Iris pigment epithelial cell (primary cell): ENCODE measurements at regions not wholly inside any gene's neighbourhood (a gene's known extent, or its start where the extent isn't known, plus 50 kb on each side); places are given as distances from the start of the nearest gene placed in this dataset.
"Not testable (repeated sequence)": the region's sequence is repeated elsewhere in the genome, so short reads cannot be mapped to it uniquely, and the experiment has no call there.

ENCODE experiments used
- DNase-seq: peaks from one replicate; pipeline ENCODE4 v3.0.0-alpha.2; 2011; ENCODE audit warnings: low read depth

DNA sequence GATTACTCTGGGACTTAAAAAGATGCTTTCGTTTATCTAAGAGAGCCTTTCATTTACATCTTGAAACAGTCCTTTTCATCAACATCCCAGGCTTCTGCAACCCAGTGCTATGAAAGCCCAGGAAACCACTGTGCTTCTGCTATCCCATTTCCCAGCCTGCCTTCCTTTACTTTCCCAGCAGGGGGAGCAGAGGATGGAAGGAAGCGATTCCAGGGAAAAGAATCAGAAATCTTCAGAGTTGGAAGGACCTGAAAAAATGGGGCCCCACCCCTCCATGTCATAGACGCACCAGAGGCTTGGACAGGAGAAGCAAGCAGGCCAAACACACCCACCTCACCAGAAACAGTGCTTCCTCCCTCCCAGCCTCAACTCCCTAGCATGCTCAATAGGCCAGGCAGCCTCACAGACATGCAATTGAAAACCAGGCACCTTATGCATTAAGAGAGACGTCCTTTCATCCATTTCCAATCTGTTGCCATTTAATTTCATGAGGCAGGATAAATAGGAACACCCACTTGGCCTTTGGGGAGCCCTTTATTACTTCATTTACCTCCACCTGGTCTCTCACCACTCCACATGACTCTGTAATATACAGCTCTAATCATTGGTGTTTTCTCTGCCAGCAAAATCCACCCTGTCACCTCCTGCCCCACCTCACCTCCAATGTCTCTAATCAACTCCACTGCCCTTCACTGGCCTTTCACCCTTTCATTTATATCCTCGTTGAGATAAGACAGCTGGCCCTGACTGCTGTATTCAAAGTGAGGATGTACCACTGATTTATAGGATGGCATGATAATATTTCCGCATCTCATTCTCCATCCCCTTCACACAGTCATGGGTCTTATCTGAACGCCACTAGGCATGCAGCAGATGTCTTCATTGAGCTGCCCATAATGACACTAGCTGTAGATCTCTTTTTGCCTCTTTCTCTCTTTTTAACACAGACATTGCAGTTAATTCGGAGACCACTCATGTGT is 583.9 kb downstream of the NTRK3 start:
- DNase-seq, result peak; percentile 15

DNA sequence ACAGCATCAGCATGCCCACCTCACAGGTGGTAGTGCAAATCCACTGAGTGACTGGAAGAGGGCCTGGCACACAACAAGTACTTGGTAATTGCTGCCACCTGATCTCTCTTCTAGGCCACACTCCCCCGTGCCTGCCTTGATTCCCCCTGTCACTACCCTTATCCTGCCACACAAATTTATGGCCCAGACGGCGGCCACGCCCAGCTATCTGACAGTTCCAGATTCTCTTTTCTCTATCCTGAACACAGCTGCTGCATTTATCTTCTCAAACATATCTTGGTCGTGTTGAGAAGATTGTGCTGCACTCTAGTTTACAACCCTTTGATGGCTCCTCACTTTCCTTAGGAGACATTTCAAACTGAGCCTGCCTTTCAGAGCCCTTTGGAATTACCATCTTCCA is 585.2 kb downstream of the NTRK3 start:
- DNase-seq, result no peak

- DNase-seq, result no peak
Observed at GRCh38 chr15:87669846-87670245, 586.7 kb downstream of the NTRK3 start.

GRCh38 chr15:87668768-87669564 is 587.6 kb downstream of the NTRK3 start:
- peak; percentile 4 for DNase-seq

- DNase-seq, result no peak
Observed at GRCh38 chr15:87667643-87668042, 588.9 kb downstream of the NTRK3 start.

DNA sequence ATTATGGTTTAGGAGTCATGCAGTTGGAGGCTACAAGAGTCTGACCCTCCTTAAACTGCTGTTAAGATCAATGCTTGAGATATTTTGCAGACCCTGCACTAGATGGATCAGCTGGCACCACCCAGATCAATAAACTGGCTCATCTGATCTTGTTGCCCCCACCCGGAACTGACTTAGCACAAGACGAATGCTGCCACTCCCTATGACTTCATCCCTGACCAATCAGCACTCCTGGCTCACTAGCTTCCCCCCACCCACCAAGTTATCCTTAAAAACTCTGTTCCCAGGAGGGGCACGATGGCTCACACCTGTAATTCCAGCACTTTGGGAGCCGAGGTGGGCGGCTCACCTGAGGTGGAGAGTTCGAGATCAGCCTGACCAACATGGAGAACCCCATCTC is 594.0 kb downstream of the NTRK3 start:
- no peak for DNase-seq

DNA sequence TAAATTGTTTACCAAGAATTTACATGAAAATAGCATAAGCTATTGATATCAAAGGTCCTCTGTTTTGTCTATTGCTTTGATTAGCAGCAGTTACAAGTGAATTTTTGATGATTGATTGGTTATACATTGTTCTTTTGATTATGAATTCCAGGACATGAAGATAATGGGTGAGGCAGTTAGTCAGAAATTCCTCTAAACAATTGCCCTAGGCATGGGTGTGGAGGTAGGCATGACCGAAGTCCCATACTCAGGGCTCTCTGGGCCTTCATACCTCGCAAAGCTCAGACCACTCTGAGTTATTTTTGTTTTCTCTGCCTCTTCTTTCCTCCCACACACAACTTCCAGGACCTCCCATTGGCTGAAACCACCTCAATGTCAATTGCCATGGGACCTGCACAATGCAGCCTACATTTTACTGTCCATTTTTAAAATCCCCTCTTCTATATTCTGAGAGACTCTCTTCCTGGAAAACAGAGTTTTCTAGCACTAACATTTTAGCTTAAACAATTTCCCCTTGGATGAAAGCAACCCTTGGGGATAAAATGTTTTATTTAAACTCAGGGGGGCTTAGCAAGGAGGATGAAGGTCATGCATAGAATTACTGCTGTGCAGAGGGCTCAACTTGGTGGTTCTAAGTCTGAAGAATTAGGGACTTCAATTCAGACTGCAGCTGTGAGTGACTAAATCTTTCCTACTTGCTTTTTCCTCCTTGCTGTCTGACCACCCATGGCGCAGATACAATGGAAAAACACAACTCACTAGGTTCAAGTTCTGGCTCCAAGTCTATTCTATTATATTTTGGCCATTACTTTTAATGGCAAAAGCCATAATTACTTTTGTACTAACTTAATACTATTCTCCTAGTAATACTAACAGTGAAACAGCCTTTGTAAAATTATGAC is 594.8 kb downstream of the NTRK3 start:
- DNase-seq, result no peak

DNA sequence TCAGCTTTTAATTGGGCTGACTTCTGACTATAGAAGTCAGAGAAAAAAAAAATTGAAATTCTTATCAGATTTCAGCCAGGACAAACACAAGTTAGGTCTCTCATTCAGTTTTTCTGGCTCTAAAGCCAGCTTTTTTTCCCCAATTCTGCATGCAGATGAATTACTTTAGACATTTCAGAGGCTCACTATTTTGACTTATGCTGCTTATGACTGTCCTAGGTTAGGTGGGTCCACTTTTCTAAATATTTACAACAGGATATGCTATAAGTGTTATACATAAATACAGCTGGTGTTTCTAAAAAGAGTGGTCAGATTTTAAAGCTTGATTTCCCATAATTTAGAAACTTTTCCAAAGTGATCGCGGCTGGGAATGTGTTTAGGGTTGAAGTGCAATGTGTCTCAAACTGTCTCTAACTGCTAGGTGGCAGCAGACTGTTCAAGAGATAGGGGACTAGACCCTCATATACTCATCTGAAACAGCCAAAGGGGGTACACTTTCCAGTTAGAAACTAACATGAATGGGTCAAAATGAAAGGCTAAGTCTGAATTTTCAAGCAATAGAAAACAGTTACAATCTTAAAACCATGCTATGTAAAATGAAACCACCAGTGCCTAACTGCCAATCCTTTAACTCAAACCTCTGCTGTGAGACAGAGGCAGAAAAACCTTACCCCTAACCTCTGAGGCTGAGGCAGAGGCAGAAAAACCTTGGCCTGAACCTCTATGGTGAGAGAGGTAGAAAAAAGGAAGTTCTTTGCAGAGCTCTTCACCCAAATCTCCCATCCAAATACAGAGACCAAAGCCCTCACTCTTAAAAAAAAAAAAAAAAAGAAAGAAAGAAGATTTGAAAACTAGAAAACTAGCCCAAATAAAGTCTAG is 596.0 kb downstream of the NTRK3 start:
- DNase-seq, result no peak

DNA sequence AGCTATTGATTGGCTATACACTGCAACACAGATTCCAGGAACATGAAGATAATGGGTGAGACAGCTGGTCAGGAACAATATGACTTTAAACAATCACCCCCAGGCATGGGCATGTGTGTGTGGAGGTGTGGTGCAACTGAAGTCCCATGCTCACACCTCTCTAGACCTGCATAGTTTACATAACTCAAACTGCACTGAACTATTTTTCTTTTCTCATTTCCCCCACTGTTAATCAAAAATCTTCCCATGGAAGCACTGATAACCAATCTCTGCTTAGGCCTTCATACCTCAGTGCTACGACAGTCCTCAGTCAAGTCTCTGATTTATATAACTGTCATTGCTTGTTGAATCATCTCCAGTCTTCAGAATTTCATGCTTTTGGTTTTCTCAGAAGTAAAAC is 600.2 kb downstream of the NTRK3 start:
- DNase-seq, result no peak

DNA sequence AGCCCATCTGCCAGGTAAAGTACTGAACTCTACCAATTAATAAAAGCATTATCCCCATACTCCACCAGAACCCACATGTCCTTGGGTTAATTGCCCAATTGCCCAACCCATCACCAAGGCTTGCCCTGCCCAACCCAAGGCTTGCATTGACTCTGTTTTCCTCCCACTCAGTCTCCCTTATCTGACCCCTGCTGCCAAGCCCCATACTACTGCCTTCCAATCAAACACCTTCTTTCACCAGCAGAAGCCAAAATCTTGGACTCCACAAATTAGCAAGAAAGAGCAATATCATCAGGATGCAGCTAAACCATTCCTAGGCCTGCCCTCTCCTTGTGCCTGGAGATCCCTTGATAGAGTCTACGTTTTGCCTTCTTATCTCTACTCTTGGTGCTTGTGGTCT is 602.9 kb downstream of the NTRK3 start:
- no peak for DNase-seq

DNA sequence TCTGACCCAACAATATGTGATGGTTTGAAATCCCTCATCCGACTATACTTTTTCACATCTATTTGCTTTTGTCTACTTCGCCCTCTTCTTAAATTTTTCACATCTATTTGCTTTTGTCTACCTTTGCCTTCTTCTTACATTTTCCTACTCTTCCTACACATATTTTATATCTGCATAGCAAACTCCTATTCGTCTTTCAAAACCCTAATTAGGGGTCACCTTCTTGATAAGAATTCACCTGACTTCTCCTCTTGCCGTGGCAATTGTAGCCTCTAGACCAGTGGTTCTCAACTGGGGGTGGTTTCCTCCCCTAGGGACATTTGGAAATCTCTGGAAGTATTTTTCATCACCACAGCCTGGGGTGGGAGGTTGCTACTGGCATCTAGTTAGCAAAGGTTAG is 607.4 kb downstream of the NTRK3 start:
- DNase-seq, result no peak

GRCh38 chr15:87648278-87648677 is 608.3 kb downstream of the NTRK3 start:
- no peak for DNase-seq

DNA sequence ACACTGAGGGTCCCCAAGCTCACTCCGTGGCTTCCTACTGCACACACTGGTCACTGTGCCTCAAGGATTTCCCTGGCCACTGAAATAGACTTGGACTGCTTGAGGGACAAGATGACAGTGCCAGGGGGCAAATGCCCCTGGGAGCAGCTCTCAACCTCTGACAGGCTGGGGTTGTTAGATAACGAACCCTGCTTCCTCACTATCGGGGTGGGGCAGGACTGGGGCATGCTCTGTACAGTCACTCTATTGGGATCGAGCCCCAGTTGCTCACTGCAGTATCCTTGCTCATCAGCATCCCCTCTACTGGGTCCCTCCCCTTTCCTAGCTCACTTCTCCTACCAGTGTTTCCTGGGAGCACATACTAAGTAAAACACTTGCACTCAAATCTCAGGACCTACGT is 610.8 kb downstream of the NTRK3 start:
- no peak for DNase-seq

DNA sequence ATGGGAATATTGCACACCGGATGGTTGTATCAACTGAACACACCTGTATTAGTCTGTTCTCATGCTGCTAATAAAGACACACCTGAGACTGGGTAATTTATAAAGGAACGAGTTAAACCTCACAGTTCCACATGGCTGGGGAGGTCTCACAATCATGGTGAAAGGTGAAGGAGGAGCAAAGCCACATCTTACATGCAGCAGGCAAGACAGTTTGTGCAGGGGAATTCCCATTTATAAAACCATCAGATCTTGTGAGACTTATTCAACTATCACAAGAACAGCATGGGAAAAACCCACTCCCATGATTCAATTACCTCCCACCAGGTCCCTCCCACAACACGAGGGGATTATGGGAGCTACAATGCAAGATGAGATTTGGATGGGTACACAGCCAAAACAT is 613.5 kb downstream of the NTRK3 start:
- not testable (repeated sequence) for DNase-seq

DNA sequence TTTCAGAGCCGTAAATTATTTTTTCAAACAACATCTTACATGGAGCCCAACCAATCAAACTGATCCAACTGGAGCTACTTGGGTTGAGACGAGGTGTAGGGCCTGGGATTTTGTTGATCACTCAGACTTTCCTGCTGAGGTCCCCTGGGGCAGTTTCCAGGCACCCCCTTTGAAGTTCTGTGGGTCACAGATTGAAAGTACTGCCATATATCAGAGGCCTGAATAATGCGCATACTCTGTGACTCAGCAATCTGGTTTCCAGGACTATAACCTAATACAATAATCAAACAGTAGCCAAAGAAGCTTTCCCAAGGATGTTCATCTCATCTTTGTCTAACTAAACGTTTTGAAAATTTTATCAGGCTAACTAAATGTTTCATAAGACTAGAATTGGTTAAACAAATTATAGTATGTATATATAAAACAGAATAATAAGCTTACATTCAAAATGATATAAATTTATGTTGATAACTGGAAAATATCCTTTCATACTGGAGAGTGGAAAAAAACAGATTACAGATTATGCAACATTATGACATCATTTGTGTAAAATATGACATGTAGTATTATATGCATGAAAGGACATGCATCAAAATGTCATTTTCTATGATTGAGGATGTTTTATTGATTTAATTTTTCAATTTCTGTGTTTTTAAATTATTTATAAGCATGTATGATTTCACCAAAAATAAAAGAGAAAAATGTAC is 617.1 kb downstream of the NTRK3 start:
- no peak for DNase-seq

GRCh38 chr15:87638554-87639083 is 617.9 kb downstream of the NTRK3 start:
- DNase-seq, result no peak

DNA sequence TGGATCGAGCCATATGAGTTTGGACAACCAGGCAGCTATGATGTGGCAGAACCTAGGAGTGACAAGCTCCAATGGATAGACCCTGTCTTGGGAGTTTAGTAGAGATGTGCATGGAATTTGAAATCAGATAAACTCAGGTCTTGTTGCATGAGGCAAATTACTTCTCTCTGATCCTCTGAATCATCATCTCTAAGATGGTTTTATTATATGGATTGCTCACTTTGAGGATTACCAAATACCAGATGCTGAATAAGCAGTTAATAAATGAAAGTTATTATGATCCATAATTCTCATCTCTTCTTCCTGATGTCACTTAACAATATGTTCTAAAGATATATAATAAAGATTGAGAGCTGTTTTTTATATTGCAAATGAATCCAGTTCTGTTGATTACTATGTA is 622.2 kb downstream of the NTRK3 start:
- no peak for DNase-seq

DNA sequence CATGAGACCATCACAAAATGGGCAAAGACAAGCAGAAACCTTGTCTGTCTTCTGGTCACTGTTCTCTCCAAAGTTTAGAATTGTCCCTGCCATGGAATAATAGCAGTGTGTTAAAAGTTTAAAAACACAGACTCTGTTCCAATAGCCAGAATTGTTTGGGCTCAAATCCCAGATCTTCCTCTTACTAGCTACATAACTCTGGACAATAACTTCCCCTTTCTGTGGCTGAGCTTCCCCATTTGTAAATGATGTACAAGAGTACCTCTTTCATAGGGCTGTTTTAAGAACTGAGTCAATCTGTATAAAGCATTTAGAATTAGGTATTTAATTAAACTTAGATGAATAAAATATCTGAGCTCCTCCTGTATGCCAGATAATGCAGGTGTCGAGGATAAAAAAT is 623.0 kb downstream of the NTRK3 start:
- DNase-seq, result no peak

DNA sequence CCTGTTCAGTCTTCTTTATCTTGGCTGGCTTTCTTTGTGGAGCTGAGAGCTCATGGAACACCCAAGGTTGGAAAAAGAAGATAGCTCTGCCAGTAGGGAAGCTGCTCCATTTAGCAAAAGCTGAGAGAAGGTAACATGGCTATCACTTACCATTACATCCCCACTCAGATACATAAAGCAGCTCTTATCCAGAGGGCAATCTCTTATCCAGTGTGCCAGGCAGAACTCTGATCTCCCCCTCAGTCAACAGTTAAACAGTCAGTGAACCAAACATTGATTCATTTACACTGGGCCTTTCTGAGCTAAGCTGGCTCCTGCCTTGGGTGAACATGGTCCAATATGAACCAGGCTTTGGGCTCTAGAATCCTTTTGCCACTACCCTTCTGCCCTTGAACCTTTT is 624.2 kb downstream of the NTRK3 start:
- DNase-seq, result no peak

DNA sequence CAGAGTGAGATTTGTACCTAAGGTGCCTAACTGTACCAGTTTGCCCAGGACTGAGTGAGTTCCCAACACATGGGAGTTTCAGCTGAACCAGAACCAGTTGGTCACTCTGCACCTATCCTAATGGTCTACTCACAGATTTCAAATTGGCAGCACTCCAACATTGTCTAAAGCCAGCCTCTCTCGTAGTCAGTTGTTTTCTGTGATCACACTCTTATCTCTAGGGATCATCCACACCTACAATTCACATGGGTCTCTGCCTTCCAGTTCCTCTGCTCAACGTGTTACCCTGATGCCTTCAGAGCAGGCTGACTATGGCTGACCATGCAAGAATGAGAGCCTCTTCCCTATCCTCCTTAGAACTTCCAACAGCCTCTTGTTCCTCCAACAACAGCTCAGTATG is 624.8 kb downstream of the NTRK3 start:
- DNase-seq, result no peak
